ENCODE measurements at regions not wholly inside any gene's neighbourhood (a gene's known extent, or its start where the extent isn't known, plus 50 kb on each side); places are given as distances from the start of the nearest gene placed in this dataset.

GRCh38 chr10:42933448-42934340 is 143.2 kb upstream of the RET start:
- DNase-seq = no peak

GRCh38 chr10:42934351-42934811 is 142.5 kb upstream of the RET start:
- DNase-seq = no peak

- DNase-seq = no peak
Observed at GRCh38 chr10:42934842-42935241, 142.0 kb upstream of the RET start.

- DNase-seq = no peak
Observed at GRCh38 chr10:42935466-42935865, 141.4 kb upstream of the RET start.

GRCh38 chr10:42936580-42936979 is 140.3 kb upstream of the RET start:
- no peak for DNase-seq

GRCh38 chr10:42937048-42937447 is 139.8 kb upstream of the RET start:
- DNase-seq = no peak

GRCh38 chr10:42937649-42938180 is 139.2 kb upstream of the RET start:
- no peak for DNase-seq

- DNase-seq = no peak
Observed at GRCh38 chr10:42938351-42938750, 138.5 kb upstream of the RET start.

GRCh38 chr10:42939237-42939636 is 137.6 kb upstream of the RET start:
- no peak for DNase-seq

- no peak for DNase-seq
Observed at GRCh38 chr10:42939685-42940366, 137.0 kb upstream of the RET start.

- no peak for DNase-seq
Observed at GRCh38 chr10:42940487-42941294, 136.2 kb upstream of the RET start.

- no peak for DNase-seq
Observed at GRCh38 chr10:42941295-42941644, 135.6 kb upstream of the RET start.

- no peak for DNase-seq
Observed at GRCh38 chr10:42941790-42942189, 135.1 kb upstream of the RET start.

- DNase-seq = no peak
Observed at GRCh38 chr10:42942279-42942950, 134.5 kb upstream of the RET start.

- DNase-seq = no peak
Observed at GRCh38 chr10:42943025-42943818, 133.6 kb upstream of the RET start.

GRCh38 chr10:42948040-42948439 is 128.8 kb upstream of the RET start:
- DNase-seq = no peak

GRCh38 chr10:42949287-42949686 is 127.6 kb upstream of the RET start:
- DNase-seq = no peak

- DNase-seq = no peak
Observed at GRCh38 chr10:42950606-42951485, 126.0 kb upstream of the RET start.

GRCh38 chr10:42951486-42952251 is 125.2 kb upstream of the RET start:
- DNase-seq = no peak

GRCh38 chr10:42952349-42952748 is 124.5 kb upstream of the RET start:
- no peak for DNase-seq

Data from GDM1 (cell line).